Gastrocnemius medialis (tissue), 4 donors: ENCODE measurements at regions not wholly inside any gene's neighbourhood (a gene's known extent, or its start where the extent isn't known, plus 50 kb on each side); places are given as distances from the start of the nearest gene placed in this dataset.

Experiments used
- ATAC-seq, 2 donors: fragments of 150-250 bp; one replicate each; pipeline ENCODE4 v1.9.1; 2016
- DNase-seq, 2 donors: peaks; one replicate each; pipeline ENCODE4 v3.0.0-alpha.2; 2019
- H3K27ac ChIP-seq, 4 donors: fragments of 200-600 bp; sonication (generic); 1 replicate in 1 of 4; 2 replicates in 3 of 4; pipeline ENCODE4 v1.5.1; 2016 to 2018; ENCODE audit warnings: mild to moderate bottlenecking in 2 of 4, moderate library complexity in 1 of 4
- H3K27me3 ChIP-seq, 3 donors: fragments of 200-600 bp; sonication (generic) in 2 of 3; 1 replicate in 1 of 3; 2 replicates in 2 of 3; pipeline versions ENCODE4 v1.5.1 to v1.6.0; 2016 to 2019; ENCODE audit warnings: mild to moderate bottlenecking in 1 of 3, moderate library complexity in 1 of 3
- H3K36me3 ChIP-seq, 2 donors: fragments of 200-600 bp; sonication (generic) in 1 of 2; one replicate each; pipeline ENCODE4 v1.5.1; 2017 to 2018
- H3K4me1 ChIP-seq, 2 donors: fragments of 200-600 bp; sonication (generic) in 1 of 2; one replicate each; pipeline ENCODE4 v1.5.1; 2016 to 2017; ENCODE audit warnings: mild to moderate bottlenecking in 2 of 2
- H3K4me3 ChIP-seq, 4 donors: fragments of 200-600 bp; sonication (generic) in 3 of 4; 1 replicate in 1 of 4; 2 replicates in 3 of 4; pipeline ENCODE4 v1.5.1; 2016 to 2019; ENCODE audit warnings: mild to moderate bottlenecking in 2 of 4
- H3K9me3 ChIP-seq, 3 donors: fragments of 200-600 bp; sonication (generic) in 2 of 3; 1 replicate in 1 of 3; 2 replicates in 2 of 3; pipeline ENCODE4 v1.5.1; 2016 to 2019
- CTCF ChIP-seq, 5 experiments: fragments of 450-650 bp in 3 of 5; fragments of 200-600 bp in 2 of 5; sonication (generic) in 2 of 5; IDR thresholded peaks in 4 of 5; conservative IDR thresholded peaks in 1 of 5; 1 replicate in 4 of 5; 2 replicates in 1 of 5; pipeline ENCODE4 v1.5.1; 2016 to 2019; ENCODE audit warnings: antibody characterized with exemption in 5 of 5, mild to moderate bottlenecking in 3 of 5, moderate library complexity in 3 of 5
- POLR2A ChIP-seq, 2 donors: fragments of 450-650 bp; IDR thresholded peaks; one replicate each; pipeline ENCODE4 v1.6.1; 2017; ENCODE audit warnings: antibody characterized with exemption in 2 of 2, mild to moderate bottlenecking in 2 of 2, moderate library complexity in 2 of 2
- in situ Hi-C, 4 donors: fragments of 200-750 bp; cut with MboI; loops; one replicate each; pipeline versions ENCODE4 v1.15.0 to v1.8.0; 2017; ENCODE audit warnings: low sequenced_read_pairs in 4 of 4
- intact Hi-C: fragments of 100-400 bp; cut with DNase I; formaldehyde crosslinking; loops from one replicate; pipeline ENCODE4 v1.15.1; 2023; ENCODE audit warnings: low total_unique reads

- H3K27ac ChIP-seq, result no peak overlapping the region
- no peaks in the 10 kb centered on the region for H3K9me3 ChIP-seq
- H3K36me3 ChIP-seq, result no peaks in the 10 kb centered on the region
- in situ Hi-C loops (no loop called here), intact Hi-C loops (no loop called here)
- TF ChIP-seq POLR2A (IDR thresholded peaks at IDR 0.05) (no peak), CTCF (IDR thresholded peaks at IDR 0.05 in 4 of 5, conservative IDR thresholded peaks at IDR 0.05 in 1 of 5) (no peak)
- H3K4me3 ChIP-seq, result no peak overlapping the region
- no peak for DNase-seq
- no peaks in the 10 kb centered on the region for H3K27me3 ChIP-seq
- ATAC-seq, result no peak
- peaks cover 7 to 9% of the 10 kb centered on the region in 2 donors for H3K4me1 ChIP-seq
Observed at GRCh38 chr2:120805011-120805410, 69.3 kb downstream of the GLI2 start.

DNA sequence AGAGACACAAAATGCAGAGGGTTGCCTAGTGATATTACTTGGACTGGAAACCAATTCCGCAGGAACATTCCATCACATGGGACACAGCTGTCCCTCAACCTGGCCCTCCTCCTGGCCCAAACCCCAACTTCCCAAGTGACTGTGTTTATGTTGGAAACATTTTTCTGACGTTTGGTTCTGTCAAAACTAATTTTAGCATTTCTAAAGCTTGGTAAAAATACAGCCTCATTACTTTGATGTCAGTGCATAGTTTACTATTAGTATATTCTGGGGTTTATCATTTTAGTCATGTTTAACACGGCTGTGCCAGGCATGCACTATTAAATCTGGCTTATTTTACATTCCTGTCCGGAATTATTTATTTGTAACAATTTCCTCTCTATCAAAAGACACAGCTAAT is 69.9 kb downstream of the GLI2 start:
- DNase-seq (no peak), ATAC-seq (peak in 1 of 2 donors; percentile 37)
- H3K27ac ChIP-seq, result no peak overlapping the region
- H3K36me3 ChIP-seq, result no peaks in the 10 kb centered on the region
- no peak overlapping the region for H3K4me3 ChIP-seq
- intact Hi-C loops (no loop called here), in situ Hi-C loops (no loop called here)
- TF ChIP-seq CTCF (IDR thresholded peaks at IDR 0.05 in 4 of 5, conservative IDR thresholded peaks at IDR 0.05 in 1 of 5) (no peak), POLR2A (IDR thresholded peaks at IDR 0.05) (no peak)
- no peaks in the 10 kb centered on the region for H3K9me3 ChIP-seq
- H3K27me3 ChIP-seq, result no peaks in the 10 kb centered on the region
- peaks cover 7 to 9% of the 10 kb centered on the region in 2 donors for H3K4me1 ChIP-seq

DNA sequence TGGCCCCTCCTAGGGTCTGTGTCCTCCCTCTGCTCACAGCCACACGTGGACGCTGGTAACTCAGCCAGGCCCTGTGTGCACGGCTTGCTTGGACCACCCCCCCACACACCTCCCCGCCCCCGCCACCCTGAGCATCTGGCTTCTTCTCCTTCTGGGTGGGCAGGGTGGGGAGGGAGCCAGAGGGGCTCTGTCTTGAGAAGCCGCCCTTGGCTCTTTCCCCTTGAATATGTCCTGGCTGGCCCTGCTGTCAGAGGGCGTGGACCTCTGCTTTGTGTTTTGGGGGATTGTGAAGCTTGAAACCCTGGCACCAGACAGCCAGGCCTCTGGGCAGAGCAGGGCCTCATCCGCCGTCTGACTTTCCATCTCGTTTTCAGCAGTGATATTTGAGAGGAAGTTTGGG is 72.1 kb downstream of the GLI2 start:
- Histone ChIP-seq H3K9me3 (no peaks in the 10 kb centered on the region), H3K4me1 (peaks cover 7 to 9% of the 10 kb centered on the region in 2 donors), H3K27ac (no peak overlapping the region), H3K27me3 (no peaks in the 10 kb centered on the region), H3K4me3 (no peak overlapping the region), H3K36me3 (no peaks in the 10 kb centered on the region)
- TF ChIP-seq POLR2A (IDR thresholded peaks at IDR 0.05), result no peak
- no peak for TF ChIP-seq CTCF (IDR thresholded peaks at IDR 0.05 in 4 of 5, conservative IDR thresholded peaks at IDR 0.05 in 1 of 5)
- intact Hi-C loops, result no loop called here
- DNase-seq (no peak), ATAC-seq (no peak)
- in situ Hi-C loops, result no loop called here

DNA sequence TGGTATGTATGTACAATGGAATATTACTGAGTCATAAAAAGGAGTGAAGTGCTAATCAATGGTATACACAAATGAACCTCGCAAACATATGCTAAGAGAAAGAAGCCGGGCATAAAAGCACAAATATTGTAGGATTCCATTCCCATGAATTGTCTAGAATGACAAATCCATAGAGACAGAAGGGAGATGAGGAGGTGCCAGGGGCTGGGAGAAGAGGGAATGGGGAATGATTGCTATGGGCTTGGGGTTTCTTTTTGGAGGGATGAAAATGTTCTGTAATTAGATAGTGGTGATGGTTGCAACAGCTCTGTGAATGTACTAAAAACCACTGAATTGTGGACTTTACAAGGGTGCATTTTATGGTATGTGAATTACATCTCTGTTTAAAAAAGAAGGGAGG is 73.5 kb downstream of the GLI2 start:
- in situ Hi-C loops, result no loop called here

More for the DNA sequence above, 73.5 kb downstream of the GLI2 start:
- no peak overlapping the region for H3K27ac ChIP-seq
- intact Hi-C loops, result no loop called here
- TF ChIP-seq CTCF (IDR thresholded peaks at IDR 0.05 in 4 of 5, conservative IDR thresholded peaks at IDR 0.05 in 1 of 5), result no peak
- no peak for TF ChIP-seq POLR2A (IDR thresholded peaks at IDR 0.05)
- no peaks in the 10 kb centered on the region for H3K36me3 ChIP-seq
- no peaks in the 10 kb centered on the region for H3K9me3 ChIP-seq
- DNase-seq (no peak), ATAC-seq (no peak)
- H3K4me1 ChIP-seq, result peaks cover 7 to 9% of the 10 kb centered on the region in 2 donors
- H3K4me3 ChIP-seq, result no peak overlapping the region
- no peaks in the 10 kb centered on the region for H3K27me3 ChIP-seq
